ENCODE measurements at regions not wholly inside any gene's neighbourhood (a gene's known extent, or its start where the extent isn't known, plus 50 kb on each side); places are given as distances from the start of the nearest gene placed in this dataset.

DNA sequence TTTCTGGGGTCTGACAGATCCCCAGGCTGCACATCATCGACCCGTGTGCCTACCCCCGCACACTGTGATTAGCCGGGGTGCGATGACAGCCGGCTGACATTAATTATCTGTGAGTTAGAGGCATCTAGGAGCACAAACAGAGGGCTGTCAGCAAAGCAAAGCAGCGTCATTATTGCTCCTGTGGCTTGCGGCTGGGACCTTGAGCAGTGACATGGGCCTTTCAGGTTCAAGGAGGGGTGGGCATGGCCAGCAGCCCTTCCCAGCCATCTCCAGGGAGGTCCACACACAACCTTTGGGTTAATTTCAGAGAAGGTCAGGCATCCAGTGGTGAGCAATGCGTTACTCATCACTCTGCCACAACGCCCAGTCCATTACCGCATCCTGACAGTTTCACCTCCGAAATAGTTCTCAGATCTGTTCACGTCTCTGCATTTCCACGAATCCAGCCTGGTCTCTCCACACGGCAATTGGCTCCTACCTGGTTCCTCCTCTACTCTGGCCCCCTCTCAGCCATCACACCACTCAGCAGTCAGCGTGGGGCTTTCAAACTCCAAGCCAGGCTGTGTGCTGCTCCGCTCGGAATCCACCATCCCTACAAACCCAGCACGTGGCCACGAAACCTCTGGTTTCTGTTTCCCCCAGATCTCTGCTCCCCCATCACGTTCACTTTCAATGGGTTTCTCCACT lies 249.7 kb upstream of the C16orf82 start:
- TF ChIP-seq, protein P1, sequence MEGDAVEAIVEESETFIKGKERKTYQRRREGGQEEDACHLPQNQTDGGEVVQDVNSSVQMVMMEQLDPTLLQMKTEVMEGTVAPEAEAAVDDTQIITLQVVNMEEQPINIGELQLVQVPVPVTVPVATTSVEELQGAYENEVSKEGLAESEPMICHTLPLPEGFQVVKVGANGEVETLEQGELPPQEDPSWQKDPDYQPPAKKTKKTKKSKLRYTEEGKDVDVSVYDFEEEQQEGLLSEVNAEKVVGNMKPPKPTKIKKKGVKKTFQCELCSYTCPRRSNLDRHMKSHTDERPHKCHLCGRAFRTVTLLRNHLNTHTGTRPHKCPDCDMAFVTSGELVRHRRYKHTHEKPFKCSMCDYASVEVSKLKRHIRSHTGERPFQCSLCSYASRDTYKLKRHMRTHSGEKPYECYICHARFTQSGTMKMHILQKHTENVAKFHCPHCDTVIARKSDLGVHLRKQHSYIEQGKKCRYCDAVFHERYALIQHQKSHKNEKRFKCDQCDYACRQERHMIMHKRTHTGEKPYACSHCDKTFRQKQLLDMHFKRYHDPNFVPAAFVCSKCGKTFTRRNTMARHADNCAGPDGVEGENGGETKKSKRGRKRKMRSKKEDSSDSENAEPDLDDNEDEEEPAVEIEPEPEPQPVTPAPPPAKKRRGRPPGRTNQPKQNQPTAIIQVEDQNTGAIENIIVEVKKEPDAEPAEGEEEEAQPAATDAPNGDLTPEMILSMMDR (IDR thresholded peaks at IDR 0.05; ENCODE audit: low read depth, low read length), result no peak
- TF ChIP-seq EZH2phosphoT487 (IDR thresholded peaks at IDR 0.05; ENCODE audit: low read depth), result no peak

Measured in OCI-LY3 (cell line).